Hematopoietic multipotent progenitor cell (in vitro differentiated cells): ENCODE measurements at regions not wholly inside any gene's neighbourhood (a gene's known extent, or its start where the extent isn't known, plus 50 kb on each side); places are given as distances from the start of the nearest gene placed in this dataset.

ENCODE experiments used
- DNase-seq, 3 donors: peaks; one replicate each; pipeline ENCODE4 v3.0.0-alpha.2; 2011 to 2015; ENCODE audit warnings: low read depth in 2 of 3, low spot score in 2 of 3

DNA sequence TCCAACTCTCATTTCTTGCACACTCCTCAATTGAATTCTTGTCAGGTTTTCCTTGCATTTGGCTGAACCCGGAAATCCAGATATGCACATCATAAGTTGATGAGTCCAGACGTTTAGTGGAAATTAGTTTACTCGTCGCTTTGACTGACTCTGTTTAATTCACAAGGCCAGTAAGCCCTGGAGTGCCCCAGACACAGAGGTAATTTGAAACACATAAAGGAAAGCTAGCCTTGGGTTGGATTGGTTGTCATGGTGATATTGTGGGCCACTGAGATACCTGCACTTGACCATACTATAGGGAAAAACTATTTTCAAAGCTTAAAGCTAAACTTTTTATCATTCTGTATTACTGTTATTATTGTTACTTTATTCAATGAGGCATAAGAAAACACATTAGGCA, 178.3 kb upstream of the CA10 start:
- DNase-seq = no peak

DNA sequence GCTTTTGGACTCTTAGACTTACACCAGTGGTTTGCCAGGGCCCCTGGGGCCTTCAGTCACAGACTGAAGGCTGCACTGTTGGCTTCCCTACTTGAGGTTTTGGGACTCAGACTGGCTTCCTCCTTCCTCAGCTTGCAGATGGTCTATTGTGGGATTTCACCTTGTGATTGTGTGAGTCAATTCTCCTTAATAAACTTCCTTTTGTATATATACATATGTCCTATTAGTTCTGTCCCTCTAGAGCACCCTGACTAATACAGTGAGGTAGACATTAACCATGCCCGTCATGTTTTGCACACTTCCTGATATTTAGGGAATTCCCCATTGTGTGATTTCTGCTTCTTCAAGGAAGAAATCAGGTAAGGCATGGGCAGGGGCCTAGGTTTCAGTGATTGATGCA, 147.8 kb upstream of the CA10 start:
- no peak for DNase-seq

DNA sequence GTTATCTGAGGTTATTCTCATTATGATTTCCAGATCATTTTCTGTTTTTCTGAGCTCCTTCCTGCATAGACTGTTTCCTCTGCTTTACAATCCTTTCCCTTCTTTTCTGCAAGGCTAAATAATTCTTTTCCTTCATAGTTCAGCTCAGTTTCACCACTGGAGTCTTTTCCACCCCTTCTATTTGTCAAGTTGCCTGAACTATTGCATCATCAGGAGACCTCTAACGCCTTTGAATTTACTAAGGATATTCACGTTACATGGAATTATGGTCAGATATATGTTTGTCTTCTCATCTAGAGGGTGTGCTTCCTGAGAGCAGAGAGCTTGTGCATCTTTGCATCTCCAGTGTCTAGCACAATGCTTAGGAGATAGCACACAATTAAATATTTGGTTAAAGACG, 140.4 kb upstream of the CA10 start:
- no peak for DNase-seq

DNA sequence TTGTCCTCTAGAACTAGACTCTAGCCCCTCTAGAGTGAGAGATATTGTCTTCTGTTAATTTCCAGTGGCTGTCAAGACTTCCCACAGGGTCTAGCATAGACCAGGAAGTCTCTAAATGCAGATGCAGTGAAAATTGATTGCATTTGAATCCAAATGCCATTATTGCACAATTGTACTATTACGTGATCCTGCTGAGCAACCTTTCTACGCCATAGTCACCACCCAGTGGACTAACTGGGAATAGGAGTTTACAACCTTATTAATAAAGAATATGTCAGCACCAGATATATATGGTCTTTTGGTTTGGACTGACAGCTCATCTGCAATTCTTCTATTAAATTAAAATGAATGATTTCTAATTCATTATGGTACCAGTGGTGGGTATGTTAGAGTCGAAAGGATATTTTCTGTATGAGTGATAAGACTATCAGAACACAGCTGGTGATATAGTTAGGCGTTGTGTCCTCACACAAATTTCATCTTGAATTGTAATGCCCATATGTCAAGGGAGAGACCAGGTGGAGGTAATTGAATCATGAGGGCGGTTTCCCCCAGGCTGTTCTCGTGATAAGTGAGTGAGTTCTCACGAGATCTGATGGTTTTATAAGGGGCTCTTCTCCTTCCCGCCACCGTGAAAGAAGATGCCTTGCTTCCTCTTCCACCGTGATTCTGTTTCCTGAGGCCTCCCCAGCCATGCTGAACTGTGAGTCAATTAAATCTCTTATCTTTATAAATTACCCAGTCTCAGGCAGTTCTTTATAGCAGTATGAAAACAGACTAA, 138.9 kb upstream of the CA10 start:
- no peak for DNase-seq

DNA sequence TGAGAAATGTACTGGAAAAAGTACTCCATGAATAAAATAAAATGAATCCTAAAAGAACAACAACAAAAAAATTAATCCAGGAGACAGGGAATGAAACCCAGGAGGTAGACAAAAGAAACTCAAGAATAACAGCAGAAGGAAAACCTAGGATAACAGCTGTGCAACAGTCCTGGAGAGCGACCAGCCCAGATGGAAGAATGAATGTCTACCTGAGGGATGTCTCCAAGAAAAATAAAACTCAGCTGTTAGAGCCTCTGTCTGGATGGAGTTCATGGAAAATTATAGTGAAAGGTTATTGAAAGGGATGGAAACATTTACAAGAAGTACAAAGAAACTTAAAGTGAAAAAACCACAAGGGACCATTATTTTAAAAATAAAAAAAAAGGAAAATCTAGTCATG, 135.8 kb upstream of the CA10 start:
- DNase-seq = no peak

DNA sequence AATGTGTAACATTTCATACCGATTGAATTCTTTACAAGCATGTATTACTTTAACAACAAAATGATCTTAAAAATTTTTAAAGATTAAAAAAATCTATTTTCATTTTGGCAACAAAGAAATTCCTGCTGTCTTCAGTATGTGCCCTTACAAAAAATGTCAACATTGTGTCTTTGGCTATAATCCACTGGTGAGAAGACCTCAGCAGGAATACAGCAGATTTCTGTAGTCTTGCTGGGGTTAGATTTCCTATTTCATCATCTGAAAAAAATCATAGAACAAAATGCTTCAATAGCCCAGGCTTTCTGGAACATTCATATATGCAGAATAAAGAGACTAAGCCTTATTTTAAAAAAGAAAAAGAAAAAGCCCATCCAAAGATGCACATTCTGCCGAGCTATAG, 129.1 kb upstream of the CA10 start:
- no peak for DNase-seq

DNA sequence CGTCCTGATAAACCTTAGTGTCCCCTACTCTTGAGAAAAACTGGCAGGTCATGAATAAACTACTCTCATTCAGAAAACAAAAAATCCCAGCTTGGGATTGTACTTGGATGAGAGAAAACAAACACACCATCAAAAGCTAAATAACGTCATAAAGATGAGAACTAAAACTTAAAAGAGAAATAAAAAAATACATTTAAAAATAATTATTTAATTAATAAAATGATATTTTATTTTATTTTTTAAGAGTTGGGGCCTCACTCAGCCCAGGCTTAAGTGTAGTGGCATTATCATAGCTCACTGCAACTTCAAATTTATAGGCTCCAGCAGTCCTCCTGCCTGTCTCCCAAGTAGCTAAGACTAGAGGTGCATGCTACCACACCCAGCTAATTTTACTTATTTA, 125.4 kb upstream of the CA10 start:
- no peak for DNase-seq

DNA sequence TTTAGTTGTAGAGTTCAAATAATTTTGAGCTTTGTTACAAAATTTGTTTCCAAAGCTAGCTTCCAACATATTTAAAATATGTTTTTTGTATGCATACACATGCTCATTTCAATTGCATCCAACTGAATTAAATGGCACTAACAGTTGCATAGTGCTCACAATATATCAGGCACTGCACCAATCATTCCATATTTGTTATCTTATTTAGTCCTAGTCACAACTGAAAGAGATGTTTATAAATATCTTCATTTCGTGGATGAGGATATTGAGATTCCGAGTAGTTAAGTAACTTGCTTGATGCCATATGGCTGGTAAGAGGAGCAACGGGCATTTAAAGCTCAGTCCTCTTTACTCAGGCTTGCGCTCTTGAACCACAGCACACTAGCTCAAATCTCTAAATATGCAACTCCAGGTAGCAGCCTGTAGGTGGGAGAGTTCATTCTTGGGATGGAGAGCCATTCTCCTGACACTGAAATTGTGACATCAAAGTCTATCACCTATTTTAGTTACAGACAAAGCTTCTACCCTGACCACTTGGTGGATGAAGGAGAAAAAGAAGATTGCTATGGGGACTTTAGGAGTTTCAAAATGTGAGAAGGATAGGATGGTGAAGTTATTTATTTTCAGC, 118.0 kb upstream of the CA10 start:
- no peak for DNase-seq

DNA sequence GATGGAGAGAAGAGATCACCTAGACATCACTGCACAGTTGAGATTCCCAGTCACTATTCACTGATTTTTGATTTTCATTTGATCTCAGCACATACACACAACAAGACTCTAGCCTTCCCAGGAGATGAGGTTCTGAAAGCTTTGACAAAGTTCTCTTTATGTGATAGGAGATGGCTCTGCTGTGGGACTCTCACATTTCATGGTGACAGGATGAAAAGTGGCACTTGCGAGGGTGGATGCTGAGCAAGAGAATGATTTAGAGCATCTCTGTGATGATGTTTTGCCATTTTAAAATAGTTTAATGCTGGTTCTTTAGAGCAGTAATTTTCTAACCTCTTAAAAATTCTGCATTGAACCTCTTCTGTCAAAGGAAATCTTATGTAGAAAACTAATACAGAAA, 113.3 kb upstream of the CA10 start:
- DNase-seq = no peak

DNA sequence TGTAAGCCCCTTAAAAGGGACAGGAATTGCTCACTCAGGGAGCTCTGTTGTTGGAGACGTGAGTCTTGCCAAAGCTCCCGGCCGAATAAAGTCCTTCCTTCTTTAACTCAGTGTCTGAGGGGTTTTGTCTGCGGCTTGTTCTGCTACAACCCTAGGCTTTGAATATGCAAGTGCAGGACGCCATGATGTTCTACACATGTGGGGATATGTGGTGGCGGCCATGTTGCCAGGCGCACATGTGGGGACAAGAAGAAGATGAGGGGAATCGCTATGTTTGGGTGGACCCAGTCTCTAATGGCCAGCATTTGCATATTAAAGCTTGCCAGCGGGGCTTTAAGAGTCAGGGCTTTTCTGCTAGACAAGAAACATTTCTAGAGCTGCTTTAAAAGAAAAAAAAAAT, 96.8 kb upstream of the CA10 start:
- no peak for DNase-seq

DNA sequence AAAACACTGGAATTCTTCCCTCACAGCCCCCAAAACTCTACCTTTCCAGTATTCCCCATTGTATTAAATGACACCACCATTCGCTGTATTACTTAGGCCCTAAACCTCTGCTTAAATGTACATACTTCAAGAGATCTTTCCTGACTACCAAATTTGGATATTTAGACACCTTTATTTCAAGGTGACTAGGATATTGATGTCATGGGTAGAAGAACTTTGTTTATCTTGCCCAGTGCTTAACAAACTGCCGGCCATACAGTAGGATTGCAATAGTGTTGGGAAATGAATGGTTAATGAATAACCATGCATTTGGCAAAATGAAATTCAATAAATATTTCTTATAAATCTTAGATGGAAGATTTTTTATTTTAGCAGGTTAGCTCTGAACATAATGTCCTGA, 86.2 kb upstream of the CA10 start:
- DNase-seq = no peak

DNA sequence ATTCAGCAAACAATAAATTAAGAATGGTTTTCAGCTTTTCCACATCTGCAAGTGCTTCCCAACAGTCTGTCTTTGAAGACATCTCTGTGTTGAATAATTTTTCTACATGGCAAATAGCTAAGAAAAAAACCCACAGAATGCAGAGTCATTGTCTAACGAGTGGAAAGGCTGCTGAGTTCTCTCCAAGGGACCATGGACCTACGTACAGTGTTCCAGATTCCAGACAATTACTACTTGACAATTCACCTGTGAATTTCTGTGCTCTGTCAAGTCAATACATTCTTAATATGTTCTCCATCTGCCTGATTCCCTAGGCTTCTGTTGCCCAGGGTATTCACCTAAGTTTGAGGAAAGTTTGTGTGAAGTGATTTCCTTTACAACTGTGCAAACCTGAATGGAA, 83.8 kb upstream of the CA10 start:
- no peak for DNase-seq

DNA sequence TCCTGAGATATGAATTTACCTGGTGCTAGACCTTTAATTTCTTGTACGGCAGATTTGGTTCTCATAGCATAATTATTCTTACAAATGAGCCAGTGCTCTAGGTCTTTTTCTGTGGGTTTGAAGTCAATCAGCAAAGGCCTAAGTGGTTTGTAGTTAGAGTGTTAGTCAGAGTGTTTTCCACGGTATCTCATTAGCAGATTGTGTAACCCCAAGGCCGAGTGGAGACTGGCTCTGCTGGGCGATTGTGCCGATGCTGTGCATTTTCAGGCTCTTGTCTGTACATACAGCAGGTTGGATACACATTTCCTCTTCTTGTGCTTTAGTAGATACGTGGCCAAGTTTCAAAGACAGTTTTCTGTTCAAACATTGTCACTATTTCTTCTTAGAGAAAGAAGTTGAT, 78.6 kb upstream of the CA10 start:
- DNase-seq = no peak

DNA sequence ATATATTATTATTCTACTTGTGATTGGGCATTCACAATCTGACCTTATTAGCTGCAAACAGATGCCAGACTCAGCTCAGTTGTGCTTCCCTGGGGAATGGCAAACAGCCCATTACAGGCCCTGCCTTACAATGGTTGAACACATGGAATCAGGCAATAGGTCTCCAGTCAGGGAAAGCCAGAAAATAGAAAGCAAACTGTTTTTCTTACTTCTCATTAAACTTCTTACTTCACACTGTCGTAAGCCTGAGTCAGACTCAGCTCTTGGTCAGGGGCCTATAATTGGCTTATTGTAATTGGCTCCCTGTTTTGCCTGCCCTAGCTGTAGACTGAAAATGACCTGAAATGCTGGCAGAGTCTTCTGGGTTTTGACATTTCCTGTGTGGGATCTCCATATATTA, 77.0 kb upstream of the CA10 start:
- DNase-seq = no peak

DNA sequence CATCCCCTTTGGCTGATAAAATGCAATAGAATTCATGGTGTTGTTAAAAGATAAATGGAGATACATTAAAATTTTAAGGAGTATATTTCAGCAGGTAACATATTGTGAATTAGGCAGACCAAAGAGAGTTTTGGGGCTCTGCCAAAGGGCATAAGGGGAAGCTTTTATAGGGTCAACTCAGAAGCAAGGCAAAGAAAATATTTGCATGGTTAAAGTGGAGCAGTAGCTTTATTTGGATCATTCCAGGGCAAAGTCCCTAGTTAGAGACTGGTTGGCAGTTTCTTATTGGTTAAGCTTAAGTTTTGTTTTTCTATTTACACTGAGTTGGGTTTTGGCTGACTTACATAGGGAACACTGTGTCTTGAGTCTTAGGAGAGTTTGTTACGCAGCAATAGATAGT, 75.1 kb upstream of the CA10 start:
- DNase-seq = no peak

DNA sequence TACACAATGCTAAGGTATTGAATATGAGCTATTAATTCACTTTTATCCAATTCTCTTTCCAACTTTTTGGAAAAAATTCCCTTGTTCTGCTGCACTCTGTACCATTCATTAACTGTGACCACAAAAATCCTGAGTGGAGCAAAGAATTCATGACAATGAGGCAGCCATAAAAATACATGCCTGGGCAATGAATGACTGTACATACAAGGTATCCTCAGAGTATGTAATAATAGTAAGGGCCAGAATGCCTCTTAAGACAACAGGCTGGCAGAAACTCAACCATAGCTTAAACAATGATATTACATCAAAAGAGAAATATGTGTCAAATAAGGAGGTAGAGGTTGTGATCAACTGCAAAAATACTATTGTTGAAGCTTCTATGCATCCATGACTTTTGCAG, 74.7 kb upstream of the CA10 start:
- no peak for DNase-seq

DNA sequence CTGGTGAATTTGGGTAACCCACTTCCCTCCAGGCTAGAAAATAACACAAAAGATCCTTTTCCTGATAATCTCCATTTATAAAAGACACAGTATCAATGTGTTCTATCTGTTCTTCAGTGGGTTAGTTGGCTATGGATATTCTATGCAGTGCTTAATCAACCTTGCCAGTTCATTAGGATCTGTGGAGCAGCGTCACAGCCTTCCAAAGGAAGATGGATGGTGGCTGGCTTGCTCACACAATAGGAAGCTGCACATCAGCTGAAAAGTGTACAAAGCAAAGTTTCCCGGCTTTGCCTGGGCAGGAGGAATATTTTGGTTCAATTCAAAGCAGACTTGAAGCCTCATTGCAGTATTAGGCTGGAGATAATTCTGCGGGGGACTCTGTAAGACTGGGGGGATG, 70.3 kb upstream of the CA10 start:
- no peak for DNase-seq

DNA sequence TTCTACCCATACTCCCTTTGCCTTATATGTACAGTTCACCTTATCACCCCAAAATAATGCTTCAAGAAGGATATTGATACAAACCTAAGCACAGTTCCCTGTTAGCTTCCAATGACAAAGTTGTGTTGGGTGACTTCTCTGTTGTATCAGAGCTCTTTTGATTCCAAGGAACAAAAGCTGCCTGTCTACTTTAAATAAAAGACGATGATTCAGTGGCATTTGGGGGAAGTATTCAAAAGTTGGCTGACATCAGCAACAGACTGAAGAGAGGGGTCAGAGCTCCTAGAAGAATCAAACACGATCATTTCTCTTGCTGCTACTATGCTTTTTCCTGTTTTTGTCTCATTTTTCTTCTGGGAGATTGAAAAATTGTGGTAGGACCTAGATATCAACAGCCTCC, 69.4 kb upstream of the CA10 start:
- DNase-seq = no peak

DNA sequence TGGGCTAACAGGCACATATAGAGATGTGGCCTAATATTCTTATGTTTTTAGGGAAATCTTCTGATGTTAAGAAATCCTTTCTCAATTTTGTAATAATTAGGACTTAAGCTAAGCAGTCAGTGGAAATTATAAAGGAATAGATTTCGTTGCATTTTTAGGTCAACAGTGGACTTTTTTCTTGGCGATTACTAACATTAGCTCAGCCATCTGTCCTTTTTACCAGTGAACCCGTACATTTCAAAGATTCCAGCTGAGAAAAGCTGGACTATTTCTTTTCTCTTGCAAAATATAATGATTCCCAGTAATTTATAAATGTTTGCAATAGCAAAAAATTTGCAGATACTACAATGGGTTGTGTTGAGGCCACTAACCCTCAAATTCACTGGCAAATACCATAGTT, 54.9 kb upstream of the CA10 start:
- DNase-seq = no peak

DNA sequence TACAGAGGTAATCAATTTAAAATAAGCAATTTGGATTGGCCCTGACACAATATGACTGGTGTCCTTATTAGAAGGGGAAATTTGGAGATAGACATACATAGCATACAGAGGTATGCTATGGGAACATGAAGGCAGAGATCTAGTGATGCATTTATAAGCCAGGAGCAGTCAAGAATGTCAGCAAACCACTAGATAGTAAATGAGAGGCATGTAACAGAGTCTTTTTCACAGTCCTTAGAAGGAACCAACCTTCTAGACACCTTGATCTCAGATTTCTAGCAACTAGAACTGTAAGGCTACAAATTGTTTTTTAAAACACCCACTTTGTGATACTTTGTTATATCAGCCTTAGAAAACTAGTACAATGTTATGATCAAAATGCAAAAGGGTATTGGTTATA, 54.3 kb upstream of the CA10 start:
- no peak for DNase-seq

DNA sequence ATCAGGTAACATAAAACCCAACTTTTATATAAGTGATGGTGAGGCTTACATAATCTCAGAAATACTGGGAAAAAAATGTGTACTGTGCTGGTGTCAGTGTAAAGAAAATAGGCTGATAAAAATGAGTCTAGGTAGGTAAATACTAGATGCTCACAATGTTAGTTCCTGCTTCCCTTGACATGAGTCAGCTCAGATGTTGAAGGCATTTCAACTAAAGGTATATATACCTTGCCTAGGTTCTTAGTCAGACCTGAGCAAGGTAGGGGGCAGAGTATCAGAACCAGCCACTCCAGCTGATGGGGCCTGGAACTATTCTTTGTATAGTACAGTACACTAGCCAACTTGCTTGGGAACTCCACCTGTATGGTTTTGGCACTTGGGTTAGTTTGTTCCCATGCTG, 51.0 kb upstream of the CA10 start:
- no peak for DNase-seq
